Esophagus (tissue), 2 donors: ENCODE measurements at regions not wholly inside any gene's neighbourhood (a gene's known extent, or its start where the extent isn't known, plus 50 kb on each side); places are given as distances from the start of the nearest gene placed in this dataset.

ENCODE experiments used
- H3K27ac ChIP-seq, 2 donors: one replicate each; pipeline ENCODE4 v1.5.1; 2013; ENCODE audit warnings: low read depth in 2 of 2, mild to moderate bottlenecking in 2 of 2, inconsistent platforms in 1 of 2, low read length in 1 of 2, moderate library complexity in 1 of 2
- H3K27me3 ChIP-seq, 2 donors: one replicate each; pipeline ENCODE4 v1.6.1; 2013; ENCODE audit warnings: low read length in 2 of 2, control low read depth in 1 of 2, mild to moderate bottlenecking in 1 of 2; ENCODE audit not compliant: insufficient read depth in 2 of 2, control insufficient read depth in 1 of 2
- H3K36me3 ChIP-seq, 2 donors: one replicate each; pipeline ENCODE4 v1.6.1; 2013; ENCODE audit warnings: low read length in 1 of 2; ENCODE audit not compliant: control insufficient read depth in 2 of 2, insufficient read depth in 2 of 2
- H3K4me1 ChIP-seq, 2 donors: one replicate each; pipeline ENCODE4 v1.6.1; 2013; ENCODE audit warnings: low read length in 1 of 2; ENCODE audit not compliant: control insufficient read depth in 2 of 2, insufficient read depth in 2 of 2
- H3K4me3 ChIP-seq, 2 donors: one replicate each; pipeline ENCODE4 v1.5.1; 2013; ENCODE audit warnings: low read length in 2 of 2, mild to moderate bottlenecking in 2 of 2, low read depth in 1 of 2, moderate library complexity in 1 of 2
- H3K9me3 ChIP-seq, 2 donors: one replicate each; pipeline ENCODE4 v1.6.1; 2013; ENCODE audit warnings: mild to moderate bottlenecking in 2 of 2, low read depth in 1 of 2, low read length in 1 of 2, moderate library complexity in 1 of 2; ENCODE audit not compliant: control insufficient read depth in 2 of 2, insufficient read depth in 1 of 2
- WGBS, 2 donors: extraction: QIAGEN DNeasy Blood & Tissue Kit; methylation state at CpG; one replicate each; pipeline ENCODE4 v1.1.7; 2013; 5-methylcytosine and 5-hydroxymethylcytosine counted together
- donor health status: healthy with polysubstance abuse.
- donor health status: Bipolar disorder and iron deficiency.

DNA sequence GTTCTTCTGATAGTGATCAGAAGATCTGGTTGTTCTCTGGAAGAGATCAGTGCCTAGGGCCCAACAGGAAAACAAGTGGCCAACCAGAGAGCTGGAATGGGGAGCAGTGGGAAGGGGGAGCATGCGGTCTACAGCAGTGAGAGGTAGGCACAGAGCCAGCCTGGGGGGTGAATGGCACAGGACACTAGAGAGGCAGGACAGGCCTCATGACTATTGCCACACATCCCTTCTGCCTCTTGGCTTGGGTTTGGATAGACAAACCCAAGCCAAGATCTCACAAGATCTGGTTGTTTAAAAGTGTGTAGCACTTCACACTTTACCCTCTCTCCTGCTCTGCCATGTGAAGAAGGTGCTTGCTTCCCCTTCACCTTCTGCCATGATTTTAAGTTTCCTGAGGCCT is 224.4 kb downstream of the ARHGAP12 start:
- H3K27ac ChIP-seq: no peak overlapping the region
- 86 to 92% methylated on average over 1 of the region's 1 CpG for WGBS, 2 donors
- no peaks in the 10 kb centered on the region for H3K9me3 ChIP-seq
- no peak overlapping the region for H3K4me3 ChIP-seq
- peaks cover 0 to 2% of the 10 kb centered on the region in 2 donors for H3K4me1 ChIP-seq
- no peaks in the 10 kb centered on the region for H3K36me3 ChIP-seq
- no peaks in the 10 kb centered on the region for H3K27me3 ChIP-seq

DNA sequence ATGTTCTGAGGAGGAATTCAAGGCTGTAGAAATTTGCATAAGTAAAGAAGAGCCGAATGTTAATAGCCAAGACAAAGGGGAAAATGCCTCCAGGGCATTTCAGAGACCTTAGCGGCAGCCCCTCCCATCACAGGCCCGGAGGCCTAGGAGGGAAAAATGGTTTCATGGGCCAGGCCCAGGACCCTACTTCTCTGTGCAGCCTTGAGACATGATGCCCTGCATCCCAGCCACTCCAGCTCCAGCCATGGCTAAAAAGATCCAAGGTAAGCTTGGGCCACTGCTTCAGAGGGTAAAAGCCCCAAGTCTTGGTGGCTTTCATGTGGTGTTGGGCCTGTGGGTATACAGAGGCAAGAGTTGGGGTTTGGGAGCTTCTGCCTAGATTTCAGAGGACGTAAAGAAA is 225.7 kb downstream of the ARHGAP12 start:
- Histone ChIP-seq H3K4me1 (peaks cover 2% of the 10 kb centered on the region in 2 donors), H3K4me3 (no peak overlapping the region), H3K27ac (no peak overlapping the region), H3K27me3 (no peaks in the 10 kb centered on the region), H3K9me3 (no peaks in the 10 kb centered on the region), H3K36me3 (no peaks in the 10 kb centered on the region)
- WGBS, 2 donors: 84 to 86% methylated on average over 4 of the region's 4 CpGs

DNA sequence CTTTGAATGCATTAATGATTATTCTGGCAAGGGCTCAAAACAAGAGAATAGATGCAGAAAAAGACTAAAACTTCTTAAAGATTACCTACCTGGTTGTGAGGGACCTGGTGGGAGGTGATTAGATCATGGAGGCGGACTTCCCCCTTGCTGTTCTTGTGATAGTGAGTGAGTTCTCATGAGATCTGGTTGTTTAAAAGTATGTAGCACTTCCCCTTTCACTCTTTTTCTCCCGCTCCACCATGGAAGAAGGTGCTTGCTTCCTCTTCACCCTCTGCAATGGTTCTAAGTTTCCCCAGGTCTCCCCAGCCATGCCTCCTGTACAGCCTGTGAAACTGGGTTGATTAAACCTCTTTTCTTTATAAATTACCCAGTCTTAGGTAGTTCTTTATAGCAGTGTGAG is 226.6 kb downstream of the ARHGAP12 start:
- H3K9me3 ChIP-seq: no peaks in the 10 kb centered on the region
- H3K4me1 ChIP-seq: peaks cover 2 to 3% of the 10 kb centered on the region in 2 donors
- H3K36me3 ChIP-seq: no peaks in the 10 kb centered on the region
- no peak overlapping the region for H3K27ac ChIP-seq
- 85 to 87% methylated on average over 2 of the region's 2 CpGs for WGBS, 2 donors
- H3K4me3 ChIP-seq: no peak overlapping the region
- H3K27me3 ChIP-seq: no peaks in the 10 kb centered on the region

DNA sequence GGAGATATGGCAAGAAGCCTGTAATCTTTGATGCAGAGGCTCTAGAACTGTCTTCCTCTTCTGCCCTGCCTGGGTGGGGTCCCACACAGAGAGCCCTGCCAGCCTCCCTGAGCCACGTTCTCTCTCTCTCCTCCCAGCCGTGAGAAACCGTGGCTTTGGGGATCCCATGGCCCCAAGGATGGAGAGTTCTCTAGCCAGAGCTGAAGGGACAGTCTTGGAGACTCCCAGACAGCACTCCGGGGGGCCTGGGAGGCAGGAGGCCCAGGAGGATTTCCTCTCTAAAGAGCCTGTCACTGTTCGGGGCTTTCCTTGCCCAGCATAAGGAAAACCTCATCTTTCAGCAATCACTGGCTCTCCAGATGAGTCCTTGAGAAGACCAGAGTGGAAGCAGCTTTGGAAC is 227.1 kb downstream of the ARHGAP12 start:
- Histone ChIP-seq H3K4me3 (no peak overlapping the region), H3K27me3 (no peaks in the 10 kb centered on the region), H3K9me3 (no peaks in the 10 kb centered on the region), H3K36me3 (no peaks in the 10 kb centered on the region), H3K27ac (peak overlapping the region in 1 of 2 donors; percentile 32), H3K4me1 (peaks cover 2 to 3% of the 10 kb centered on the region in 2 donors)
- WGBS, 2 donors: 47 to 55% methylated on average over 5 of the region's 5 CpGs

DNA sequence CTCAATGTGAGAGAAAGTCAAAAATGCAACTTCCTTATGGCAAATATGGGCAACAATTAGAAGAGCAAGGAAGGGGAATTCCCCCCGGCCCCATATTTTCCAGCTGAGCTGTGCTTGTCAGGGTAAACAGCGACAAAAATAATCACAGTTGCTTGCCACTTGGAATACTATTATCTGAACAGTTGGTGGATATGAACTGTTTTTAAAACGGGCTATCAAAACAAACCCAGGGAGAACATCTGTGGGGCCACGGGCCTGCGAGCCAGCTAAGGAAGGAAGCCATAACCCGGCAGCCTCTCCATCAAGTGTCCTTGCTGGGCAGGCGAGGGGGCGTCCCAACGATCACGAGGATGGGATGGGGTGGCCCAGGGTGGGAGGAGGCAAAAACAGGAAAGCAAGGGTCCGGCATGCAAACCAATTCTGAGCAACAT is 228.4 kb downstream of the ARHGAP12 start:
- Histone ChIP-seq H3K27ac (peak overlapping the region; percentile 30 to 67), H3K4me3 (no peak overlapping the region), H3K9me3 (no peaks in the 10 kb centered on the region), H3K36me3 (no peaks in the 10 kb centered on the region), H3K27me3 (no peaks in the 10 kb centered on the region), H3K4me1 (peaks cover 2 to 3% of the 10 kb centered on the region in 2 donors)
- WGBS, 2 donors: 60 to 70% methylated on average over 11 of the region's 11 CpGs

DNA sequence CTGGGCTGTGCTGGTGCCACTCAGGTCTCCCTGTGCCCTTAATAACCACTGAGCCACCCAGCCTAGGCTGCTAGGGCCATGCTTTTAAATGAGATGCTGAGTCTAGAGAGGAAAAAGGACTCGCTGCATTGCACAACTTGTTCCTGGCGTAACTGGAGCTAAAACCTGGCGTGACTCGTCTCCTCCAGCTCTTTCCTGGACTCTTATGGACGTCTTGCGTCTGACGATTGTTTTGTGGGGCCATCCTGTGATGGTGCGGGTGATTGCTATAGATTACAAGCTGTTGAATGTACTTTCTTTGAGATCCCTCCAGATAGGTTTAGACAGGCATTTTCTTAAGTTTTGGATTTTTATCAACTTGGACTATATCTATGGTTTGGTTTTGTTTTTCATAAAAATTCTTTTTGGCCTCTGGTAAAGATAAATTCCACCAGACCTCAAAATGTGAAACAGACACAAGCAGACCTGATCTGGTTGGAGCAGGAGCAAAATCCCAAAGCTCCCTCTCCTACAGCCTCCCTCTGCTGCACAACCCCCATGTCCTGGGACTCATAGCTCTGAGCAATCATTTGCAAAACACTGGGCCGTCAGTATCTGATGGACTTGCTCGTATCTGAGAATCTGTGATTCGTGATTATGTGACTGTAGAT is 230.3 kb downstream of the ARHGAP12 start:
- Histone ChIP-seq H3K9me3 (no peaks in the 10 kb centered on the region), H3K27ac (peak overlapping the region; percentile 73 to 83), H3K27me3 (no peaks in the 10 kb centered on the region), H3K36me3 (no peaks in the 10 kb centered on the region), H3K4me3 (no peak overlapping the region), H3K4me1 (peaks cover 2 to 3% of the 10 kb centered on the region in 2 donors)
- 63 to 75% methylated on average over 11 of the region's 11 CpGs for WGBS, 2 donors

DNA sequence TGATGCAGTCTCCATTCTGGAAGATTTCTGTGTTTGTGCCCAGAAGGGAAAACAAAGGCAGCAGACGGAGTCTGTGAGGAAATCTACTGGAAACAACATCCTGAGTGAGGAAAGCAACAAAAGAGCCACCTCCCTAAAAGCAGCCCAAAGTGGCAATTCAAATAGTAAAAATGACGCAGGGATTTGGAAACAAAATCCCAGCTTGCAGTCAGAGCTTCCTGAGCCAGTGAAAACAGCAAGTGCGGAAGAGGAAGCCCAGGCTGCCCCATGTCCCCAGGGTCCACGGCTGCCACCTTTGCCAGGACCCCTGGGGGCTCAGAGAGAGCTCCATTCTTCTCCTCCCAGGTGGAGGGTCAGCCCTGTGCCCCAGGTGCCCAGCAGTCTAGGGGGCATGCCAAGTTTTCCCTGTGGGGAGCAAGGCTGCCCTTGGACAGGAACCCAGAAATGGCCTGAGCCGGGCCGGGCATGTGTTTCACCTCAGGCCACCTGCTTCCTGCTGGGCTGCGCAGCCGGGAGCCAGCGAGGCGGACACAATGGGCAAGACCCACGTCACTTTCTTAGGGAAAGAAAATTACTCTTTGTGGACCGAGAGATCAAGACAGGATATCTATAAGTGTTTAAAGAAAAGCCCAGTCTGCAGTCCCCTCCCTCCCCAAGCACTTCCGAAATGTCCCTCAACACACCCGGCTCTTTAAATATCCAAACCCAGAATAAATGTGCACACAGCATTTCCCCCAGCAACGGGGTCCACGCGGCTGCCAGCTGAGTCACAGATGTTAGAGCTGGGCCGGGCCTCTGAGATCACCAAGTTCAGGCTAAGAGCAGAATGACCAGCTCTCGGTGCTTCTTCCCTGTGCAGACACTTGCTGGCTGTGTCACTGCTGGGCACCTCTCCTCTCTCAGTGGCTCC is 231.1 kb downstream of the ARHGAP12 start:
- Histone ChIP-seq H3K4me1 (peaks cover 2 to 3% of the 10 kb centered on the region in 2 donors), H3K4me3 (no peak overlapping the region), H3K27me3 (no peaks in the 10 kb centered on the region), H3K27ac (peak overlapping the region; percentile 73 to 83), H3K36me3 (no peaks in the 10 kb centered on the region), H3K9me3 (no peaks in the 10 kb centered on the region)
- 34 to 48% methylated on average over 19 of the region's 19 CpGs for WGBS, 2 donors

DNA sequence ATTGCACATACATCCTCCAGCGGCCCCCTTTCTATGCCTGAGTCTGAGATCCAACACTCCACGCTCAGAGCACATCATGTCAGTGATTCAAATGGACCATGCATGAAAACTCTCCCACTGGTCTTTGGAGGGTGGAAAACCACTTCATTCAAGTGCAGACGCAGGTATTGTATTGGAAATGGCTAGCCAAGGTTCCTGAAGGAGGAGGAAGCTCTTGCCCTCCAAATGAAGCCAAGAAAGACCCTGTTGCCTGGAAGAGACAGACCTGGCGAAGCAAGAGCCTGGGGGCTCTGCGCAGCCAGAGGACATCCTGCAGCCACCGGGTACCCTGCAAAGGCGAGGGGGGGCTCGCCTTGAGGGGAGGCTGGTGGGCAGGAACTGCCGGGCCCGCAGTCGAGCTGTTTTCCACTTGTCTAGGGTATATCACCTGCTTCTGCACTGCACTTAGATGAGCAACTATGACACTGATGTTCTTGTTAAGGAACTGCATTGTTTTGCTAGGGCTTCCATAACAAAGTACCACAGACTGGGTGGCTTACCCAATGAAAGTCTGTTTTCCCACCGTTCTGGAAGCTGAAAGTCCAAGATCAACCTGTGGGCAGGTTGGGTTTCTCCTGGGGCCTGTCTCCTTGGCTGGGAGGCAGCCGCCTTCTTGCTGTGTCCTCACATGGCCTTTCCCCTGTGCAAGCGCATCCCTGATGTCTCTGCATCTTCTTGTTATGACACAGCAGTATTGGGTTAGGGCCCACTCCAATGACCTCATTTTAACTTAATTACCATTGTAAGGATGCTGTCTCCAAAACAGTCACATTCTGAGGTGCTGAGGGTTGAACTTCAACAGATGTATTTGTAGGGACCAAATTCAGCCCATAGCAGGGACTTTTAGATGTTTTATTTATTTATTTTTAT is 233.4 kb downstream of the ARHGAP12 start:
- Histone ChIP-seq H3K4me3 (no peak overlapping the region), H3K27me3 (no peaks in the 10 kb centered on the region), H3K9me3 (no peaks in the 10 kb centered on the region), H3K36me3 (no peaks in the 10 kb centered on the region), H3K4me1 (peaks cover 0 to 3% of the 10 kb centered on the region in 2 donors), H3K27ac (no peak overlapping the region)
- 91% methylated on average over 14 of the region's 14 CpGs for WGBS, 2 donors

DNA sequence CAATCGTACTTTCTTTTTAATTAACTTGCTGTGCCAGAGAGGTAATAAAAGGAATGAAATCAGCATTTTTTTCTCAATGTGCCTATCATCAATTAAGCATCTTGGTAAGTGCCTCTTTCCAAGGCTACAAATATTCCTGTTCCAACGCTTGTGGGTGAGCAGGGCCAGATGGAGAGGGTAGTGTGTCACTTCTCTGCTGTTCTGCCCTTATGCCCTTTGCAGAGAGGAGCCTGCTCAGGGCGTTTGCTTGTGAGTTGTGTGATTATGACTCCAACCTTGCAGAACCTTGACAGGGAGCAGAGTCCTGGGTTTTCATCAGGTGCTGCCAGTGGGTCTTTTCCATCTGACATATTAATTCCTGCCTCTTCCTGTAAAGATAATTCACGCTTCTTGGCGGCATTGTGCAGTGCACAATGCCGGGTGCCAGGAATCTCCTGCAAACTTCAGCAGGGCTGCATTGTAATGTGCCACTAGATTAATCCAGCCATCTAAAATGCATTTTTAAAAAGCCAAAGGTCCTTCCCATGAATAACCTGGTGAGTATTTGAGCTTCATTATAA is 234.4 kb downstream of the ARHGAP12 start:
- Histone ChIP-seq H3K4me3 (no peak overlapping the region), H3K27ac (no peak overlapping the region)
- 47 to 57% methylated on average over 6 of the region's 6 CpGs for WGBS, 2 donors

More for the DNA sequence above, 234.4 kb downstream of the ARHGAP12 start:
- no peaks in the 10 kb centered on the region for H3K27me3 ChIP-seq
- H3K36me3 ChIP-seq: no peaks in the 10 kb centered on the region
- no peaks in the 10 kb centered on the region for H3K9me3 ChIP-seq
- peaks cover 0 to 3% of the 10 kb centered on the region in 2 donors for H3K4me1 ChIP-seq
